ENCODE measurements at regions not wholly inside any gene's neighbourhood (a gene's known extent, or its start where the extent isn't known, plus 50 kb on each side); places are given as distances from the start of the nearest gene placed in this dataset.

GRCh38 chr22:26821854-26822253 lies 164.5 kb downstream of the MIAT start:
- no peaks in the 10 kb centered on the region for H3K27me3 ChIP-seq (ENCODE audit: control insufficient read depth, insufficient read depth, low read length)
- H3K36me3 ChIP-seq (ENCODE audit: control insufficient read depth, insufficient read depth, low read length) = no peaks in the 10 kb centered on the region
- no peak for DNase-seq (ENCODE audit: low read depth in 4 of 6, low spot score in 6 of 6)
- H3K4me3 ChIP-seq (ENCODE audit: low read depth, low read length) = no peak overlapping the region
- no peak overlapping the region for H3K27ac ChIP-seq (ENCODE audit: low read depth, low read length)
- H3K4me1 ChIP-seq (ENCODE audit: control insufficient read depth, insufficient read depth, low read length) = no peaks in the 10 kb centered on the region
- peaks cover 5% of the 10 kb centered on the region for H3K9me3 ChIP-seq (ENCODE audit: control insufficient read depth, insufficient read depth, low read length)
- no CpG with 5 or more reads among the region's 4 CpGs for WGBS (ENCODE audit: insufficient coverage)

GRCh38 chr22:26822313-26822712 lies 164.9 kb downstream of the MIAT start:
- H3K27me3 ChIP-seq (ENCODE audit: control insufficient read depth, insufficient read depth, low read length) = no peaks in the 10 kb centered on the region
- no peaks in the 10 kb centered on the region for H3K4me1 ChIP-seq (ENCODE audit: control insufficient read depth, insufficient read depth, low read length)
- no peak overlapping the region for H3K27ac ChIP-seq (ENCODE audit: low read depth, low read length)
- H3K4me3 ChIP-seq (ENCODE audit: low read depth, low read length) = no peak overlapping the region
- H3K9me3 ChIP-seq (ENCODE audit: control insufficient read depth, insufficient read depth, low read length) = peaks cover 5% of the 10 kb centered on the region
- no peaks in the 10 kb centered on the region for H3K36me3 ChIP-seq (ENCODE audit: control insufficient read depth, insufficient read depth, low read length)
- peak in 2 of 6 donors; percentile 19 to 71 for DNase-seq (ENCODE audit: low read depth in 4 of 6, low spot score in 6 of 6)
- WGBS (ENCODE audit: insufficient coverage) = 17% methylated on average over 1 of the region's 2 CpGs

- 87% methylated on average over 4 of the region's 6 CpGs for WGBS (ENCODE audit: insufficient coverage)
- Histone ChIP-seq H3K27me3 (ENCODE audit: control insufficient read depth, insufficient read depth, low read length) (no peaks in the 10 kb centered on the region), H3K4me1 (ENCODE audit: control insufficient read depth, insufficient read depth, low read length) (no peaks in the 10 kb centered on the region), H3K36me3 (ENCODE audit: control insufficient read depth, insufficient read depth, low read length) (no peaks in the 10 kb centered on the region), H3K27ac (ENCODE audit: low read depth, low read length) (no peak overlapping the region), H3K4me3 (ENCODE audit: low read depth, low read length) (no peak overlapping the region), H3K9me3 (ENCODE audit: control insufficient read depth, insufficient read depth, low read length) (no peaks in the 10 kb centered on the region)
- DNase-seq (ENCODE audit: low read depth in 4 of 6, low spot score in 6 of 6) = no peak
Measured at GRCh38 chr22:26823966-26824365, 166.6 kb downstream of the MIAT start.

GRCh38 chr22:26825960-26826935 lies 168.9 kb downstream of the MIAT start:
- H3K4me1 ChIP-seq (ENCODE audit: control insufficient read depth, insufficient read depth, low read length) = peaks cover 3% of the 10 kb centered on the region
- H3K27ac ChIP-seq (ENCODE audit: low read depth, low read length) = no peak overlapping the region
- no peaks in the 10 kb centered on the region for H3K9me3 ChIP-seq (ENCODE audit: control insufficient read depth, insufficient read depth, low read length)
- WGBS (ENCODE audit: insufficient coverage) = 80% methylated on average over 9 of the region's 10 CpGs
- DNase-seq (ENCODE audit: low read depth in 4 of 6, low spot score in 6 of 6) = no peak
- H3K27me3 ChIP-seq (ENCODE audit: control insufficient read depth, insufficient read depth, low read length) = no peaks in the 10 kb centered on the region
- H3K4me3 ChIP-seq (ENCODE audit: low read depth, low read length) = no peak overlapping the region
- H3K36me3 ChIP-seq (ENCODE audit: control insufficient read depth, insufficient read depth, low read length) = no peaks in the 10 kb centered on the region

GRCh38 chr22:26827611-26828010 lies 170.2 kb downstream of the MIAT start:
- no peak overlapping the region for H3K4me3 ChIP-seq (ENCODE audit: low read depth, low read length)
- peak in 1 of 6 donors; percentile 44 for DNase-seq (ENCODE audit: low read depth in 4 of 6, low spot score in 6 of 6)
- H3K27me3 ChIP-seq (ENCODE audit: control insufficient read depth, insufficient read depth, low read length) = no peaks in the 10 kb centered on the region
- peaks cover 3% of the 10 kb centered on the region for H3K4me1 ChIP-seq (ENCODE audit: control insufficient read depth, insufficient read depth, low read length)
- H3K9me3 ChIP-seq (ENCODE audit: control insufficient read depth, insufficient read depth, low read length) = no peaks in the 10 kb centered on the region
- H3K36me3 ChIP-seq (ENCODE audit: control insufficient read depth, insufficient read depth, low read length) = no peaks in the 10 kb centered on the region
- 82% methylated on average over 4 of the region's 4 CpGs for WGBS (ENCODE audit: insufficient coverage)
- no peak overlapping the region for H3K27ac ChIP-seq (ENCODE audit: low read depth, low read length)

GRCh38 chr22:26828311-26828710 lies 170.9 kb downstream of the MIAT start:
- WGBS (ENCODE audit: insufficient coverage) = 100% methylated on average over 1 of the region's 3 CpGs
- DNase-seq (ENCODE audit: low read depth in 4 of 6, low spot score in 6 of 6) = no peak
- H3K9me3 ChIP-seq (ENCODE audit: control insufficient read depth, insufficient read depth, low read length) = no peaks in the 10 kb centered on the region
- H3K4me1 ChIP-seq (ENCODE audit: control insufficient read depth, insufficient read depth, low read length) = peaks cover 3% of the 10 kb centered on the region
- no peak overlapping the region for H3K27ac ChIP-seq (ENCODE audit: low read depth, low read length)
- no peaks in the 10 kb centered on the region for H3K36me3 ChIP-seq (ENCODE audit: control insufficient read depth, insufficient read depth, low read length)
- H3K27me3 ChIP-seq (ENCODE audit: control insufficient read depth, insufficient read depth, low read length) = no peaks in the 10 kb centered on the region
- no peak overlapping the region for H3K4me3 ChIP-seq (ENCODE audit: low read depth, low read length)

- DNase-seq (ENCODE audit: low read depth in 4 of 6, low spot score in 6 of 6) = peak in 1 of 6 donors; percentile 78
- 35% methylated on average over 3 of the region's 4 CpGs for WGBS (ENCODE audit: insufficient coverage)
- H3K36me3 ChIP-seq (ENCODE audit: control insufficient read depth, insufficient read depth, low read length) = no peaks in the 10 kb centered on the region
- no peak overlapping the region for H3K27ac ChIP-seq (ENCODE audit: low read depth, low read length)
- H3K4me1 ChIP-seq (ENCODE audit: control insufficient read depth, insufficient read depth, low read length) = peaks cover 3% of the 10 kb centered on the region
- no peaks in the 10 kb centered on the region for H3K9me3 ChIP-seq (ENCODE audit: control insufficient read depth, insufficient read depth, low read length)
- no peaks in the 10 kb centered on the region for H3K27me3 ChIP-seq (ENCODE audit: control insufficient read depth, insufficient read depth, low read length)
- no peak overlapping the region for H3K4me3 ChIP-seq (ENCODE audit: low read depth, low read length)
Measured at GRCh38 chr22:26830837-26831236, 173.4 kb downstream of the MIAT start.

- Histone ChIP-seq H3K4me1 (ENCODE audit: control insufficient read depth, insufficient read depth, low read length) (peaks cover 3% of the 10 kb centered on the region), H3K9me3 (ENCODE audit: control insufficient read depth, insufficient read depth, low read length) (no peaks in the 10 kb centered on the region), H3K36me3 (ENCODE audit: control insufficient read depth, insufficient read depth, low read length) (no peaks in the 10 kb centered on the region), H3K27ac (ENCODE audit: low read depth, low read length) (no peak overlapping the region), H3K27me3 (ENCODE audit: control insufficient read depth, insufficient read depth, low read length) (no peaks in the 10 kb centered on the region), H3K4me3 (ENCODE audit: low read depth, low read length) (no peak overlapping the region)
- DNase-seq (ENCODE audit: low read depth in 4 of 6, low spot score in 6 of 6) = no peak
- WGBS (ENCODE audit: insufficient coverage) = 96% methylated on average over 6 of the region's 6 CpGs
Measured at GRCh38 chr22:26835023-26835422, 177.6 kb downstream of the MIAT start.

- 0% methylated on average over 1 of the region's 3 CpGs for WGBS (ENCODE audit: insufficient coverage)
- DNase-seq (ENCODE audit: low read depth in 4 of 6, low spot score in 6 of 6) = peak in 1 of 6 donors; percentile 26
Measured at GRCh38 chr22:26835929-26836528, 178.6 kb downstream of the MIAT start.

More at GRCh38 chr22:26835929-26836528, 178.6 kb downstream of the MIAT start:
- no peak overlapping the region for H3K27ac ChIP-seq (ENCODE audit: low read depth, low read length)
- H3K27me3 ChIP-seq (ENCODE audit: control insufficient read depth, insufficient read depth, low read length) = no peaks in the 10 kb centered on the region
- H3K36me3 ChIP-seq (ENCODE audit: control insufficient read depth, insufficient read depth, low read length) = no peaks in the 10 kb centered on the region
- no peaks in the 10 kb centered on the region for H3K9me3 ChIP-seq (ENCODE audit: control insufficient read depth, insufficient read depth, low read length)
- H3K4me3 ChIP-seq (ENCODE audit: low read depth, low read length) = no peak overlapping the region
- peaks cover under 1% of the 10 kb centered on the region for H3K4me1 ChIP-seq (ENCODE audit: control insufficient read depth, insufficient read depth, low read length)

Data from spinal cord (tissue), 9 donors.